SK-N-SH (cell line): ENCODE measurements at regions not wholly inside any gene's neighbourhood (a gene's known extent, or its start where the extent isn't known, plus 50 kb on each side); places are given as distances from the start of the nearest gene placed in this dataset.

Source experiments
- CTCF ChIP-seq: fragments of 200-600 bp; sonication (generic); IDR thresholded peaks from 2 replicates; pipeline ENCODE4 v1.6.1; 2017; ENCODE audit warnings: antibody characterized with exemption, mild to moderate bottlenecking, moderate library complexity
- EZH2phosphoT487 ChIP-seq: fragments of 200-600 bp; sonication (generic); IDR thresholded peaks from 2 replicates; pipeline ENCODE4 v1.6.1; 2017; ENCODE audit warnings: low read depth, mixed run types, mild to moderate bottlenecking, antibody characterized with exemption, moderate library complexity, borderline replicate concordance
- JUND ChIP-seq: IDR thresholded peaks from 2 replicates; pipeline ENCODE4 v1.4.0; 2012
- MAX ChIP-seq: IDR thresholded peaks from 2 replicates; pipeline ENCODE4 v1.4.0; 2012; ENCODE audit warnings: low read depth
- POLR2AphosphoS5 ChIP-seq: IDR thresholded peaks from 2 replicates; pipeline ENCODE4 v1.6.1; 2012; ENCODE audit warnings: low read depth, low read length
- RAD21 ChIP-seq: IDR thresholded peaks from 2 replicates; pipeline ENCODE4 v1.6.1; 2012; ENCODE audit warnings: mild to moderate bottlenecking, low read length
- REST ChIP-seq: IDR thresholded peaks from 2 replicates; pipeline ENCODE4 v1.6.1; 2012; ENCODE audit warnings: mild to moderate bottlenecking, low read depth, low read length, moderate library complexity
- RFX5 ChIP-seq: IDR thresholded peaks from 2 replicates; pipeline ENCODE4 v1.6.1; 2012; ENCODE audit warnings: mild to moderate bottlenecking, improper control_type of control experiment, low read length
- RXRA ChIP-seq: IDR thresholded peaks from 2 replicates; pipeline ENCODE4 v1.4.0; 2012; ENCODE audit warnings: low read depth, mild to moderate bottlenecking, borderline replicate concordance
- SIN3A ChIP-seq: IDR thresholded peaks from 2 replicates; pipeline ENCODE4 v1.6.1; 2012; ENCODE audit warnings: low read depth, mild to moderate bottlenecking, low read length, moderate library complexity, borderline replicate concordance
- TEAD4 ChIP-seq: IDR thresholded peaks from 2 replicates; pipeline ENCODE4 v1.4.0; 2012; ENCODE audit warnings: mild to moderate bottlenecking, borderline replicate concordance; ENCODE audit not compliant: insufficient read depth
- USF1 ChIP-seq: IDR thresholded peaks from 2 replicates; pipeline ENCODE4 v1.4.0; 2012; ENCODE audit warnings: low read depth, borderline replicate concordance
- USF2 ChIP-seq: fragments of 150-350 bp; IDR thresholded peaks from 2 replicates; pipeline ENCODE4 v1.6.1; 2017; ENCODE audit warnings: antibody characterized with exemption, low read length, low read depth, borderline replicate concordance
- YY1 ChIP-seq: IDR thresholded peaks from 2 replicates; pipeline ENCODE4 v1.4.0; 2012; ENCODE audit warnings: low read depth, mild to moderate bottlenecking

DNA sequence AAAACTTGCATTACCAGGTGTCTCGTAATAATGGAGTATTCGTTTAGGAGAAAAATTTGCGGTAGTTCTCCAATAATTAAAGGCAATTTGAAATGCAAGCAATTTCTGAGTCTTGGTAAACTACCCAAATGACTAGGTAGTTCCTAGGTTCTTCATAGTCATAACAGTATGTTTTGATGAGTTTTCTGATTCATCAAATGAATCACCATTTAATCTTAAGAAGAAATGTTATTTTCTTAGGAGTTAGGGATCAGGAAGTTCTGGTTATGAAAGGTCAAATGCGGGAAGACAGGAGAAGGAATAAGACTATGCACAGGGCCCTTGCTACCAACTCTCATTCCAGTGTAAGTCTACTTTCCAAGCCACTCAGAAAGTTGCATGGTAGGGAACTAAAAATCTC is 221.5 kb upstream of the SOX9 start:
- TF ChIP-seq CTCF (no peak), RAD21 (no peak), SIN3A (no peak), YY1 (no peak), RXRA (no peak), USF1 (no peak), EZH2phosphoT487 (no peak), REST (no peak), POLR2AphosphoS5 (no peak), USF2 (no peak), RFX5 (no peak), TEAD4 (no peak), JUND (no peak), MAX (no peak)
